ENCODE measurements at regions not wholly inside any gene's neighbourhood (a gene's known extent, or its start where the extent isn't known, plus 50 kb on each side); places are given as distances from the start of the nearest gene placed in this dataset.

GRCh38 chr11:28878025-28878424 lies 769.8 kb downstream of the METTL15 start:
- no peak for DNase-seq

- no peak for DNase-seq
These were observed 769.2 kb downstream of the METTL15 start for GRCh38 chr11:28877340-28877739.

- no peak for DNase-seq
These were observed 766.5 kb downstream of the METTL15 start for GRCh38 chr11:28874706-28875105.

- no peak for DNase-seq
These were observed 762.9 kb downstream of the METTL15 start for GRCh38 chr11:28871090-28871489.

GRCh38 chr11:28863422-28863821 lies 755.2 kb downstream of the METTL15 start:
- DNase-seq, result no peak

GRCh38 chr11:28860893-28861292 lies 752.7 kb downstream of the METTL15 start:
- DNase-seq, result no peak

- no peak for DNase-seq
These were observed 749.9 kb downstream of the METTL15 start for GRCh38 chr11:28858076-28858475.

GRCh38 chr11:28849053-28849452 lies 740.9 kb downstream of the METTL15 start:
- no peak for DNase-seq

- DNase-seq, result no peak
These were observed 734.5 kb downstream of the METTL15 start for GRCh38 chr11:28842716-28843115.

- DNase-seq, result no peak
These were observed 730.6 kb downstream of the METTL15 start for GRCh38 chr11:28838741-28839140.

GRCh38 chr11:28837599-28837998 lies 729.4 kb downstream of the METTL15 start:
- DNase-seq, result no peak

GRCh38 chr11:28836285-28837081 lies 728.3 kb downstream of the METTL15 start:
- peak; percentile 2 for DNase-seq

GRCh38 chr11:28835790-28836189 lies 727.6 kb downstream of the METTL15 start:
- no peak for DNase-seq

- DNase-seq, result no peak
These were observed 727.1 kb downstream of the METTL15 start for GRCh38 chr11:28835317-28835716.

- no peak for DNase-seq
These were observed 726.7 kb downstream of the METTL15 start for GRCh38 chr11:28834877-28835276.

GRCh38 chr11:28833670-28834069 lies 725.5 kb downstream of the METTL15 start:
- DNase-seq, result no peak

- DNase-seq, result no peak
These were observed 725.0 kb downstream of the METTL15 start for GRCh38 chr11:28833169-28833568.

- DNase-seq, result no peak
These were observed 718.6 kb downstream of the METTL15 start for GRCh38 chr11:28826807-28827206.

- DNase-seq, result no peak
These were observed 714.4 kb downstream of the METTL15 start for GRCh38 chr11:28822576-28822975.

GRCh38 chr11:28820296-28820989 lies 712.3 kb downstream of the METTL15 start:
- peak; percentile 1 for DNase-seq

GRCh38 chr11:28819741-28820140 lies 711.6 kb downstream of the METTL15 start:
- DNase-seq, result no peak

GRCh38 chr11:28815110-28815509 lies 706.9 kb downstream of the METTL15 start:
- DNase-seq, result no peak

GRCh38 chr11:28808771-28809170 lies 700.6 kb downstream of the METTL15 start:
- DNase-seq, result no peak

- DNase-seq, result no peak
These were observed 691.1 kb downstream of the METTL15 start for GRCh38 chr11:28799316-28799715.
